Lung (tissue), 12 donors: ENCODE measurements at regions not wholly inside any gene's neighbourhood (a gene's known extent, or its start where the extent isn't known, plus 50 kb on each side); places are given as distances from the start of the nearest gene placed in this dataset. TPM values are rescaled to one million over a fixed set of nuclear protein-coding genes. Genes with fewer than 3 reads are reported as not detected.

ENCODE experiments used
- ATAC-seq: fragments of 200-7000 bp; cut with Tn5 transposase; one replicate; pipeline ENCODE4 v1.9.1; 2020; ENCODE audit warnings: moderate number of reproducible peaks; ENCODE audit not compliant: insufficient read depth, low FRiP score
- DNase-seq, 3 donors: peaks; one replicate each; pipeline ENCODE4 v3.0.0-alpha.2; 2013 to 2017
- H3K27ac ChIP-seq, 2 donors: one replicate each; pipeline ENCODE4 v1.5.1; 2013; ENCODE audit warnings: mild to moderate bottlenecking in 2 of 2, moderate library complexity in 2 of 2, control low read depth in 1 of 2, inconsistent platforms in 1 of 2, low read depth in 1 of 2, low read length in 1 of 2
- H3K27me3 ChIP-seq, 3 donors: one replicate each; pipeline ENCODE4 v1.5.1; 2013; ENCODE audit warnings: low read length in 2 of 3; ENCODE audit not compliant: control insufficient read depth in 3 of 3, insufficient read depth in 3 of 3
- H3K36me3 ChIP-seq, 4 donors: one replicate each; pipeline ENCODE4 v1.5.1; 2013; ENCODE audit warnings: low read length in 4 of 4, mild to moderate bottlenecking in 1 of 4, moderate library complexity in 1 of 4; ENCODE audit not compliant: control insufficient read depth in 4 of 4, insufficient read depth in 4 of 4
- H3K4me1 ChIP-seq, 5 donors: one replicate each; pipeline ENCODE4 v1.5.1; 2013; ENCODE audit warnings: low read length in 5 of 5, mild to moderate bottlenecking in 2 of 5, moderate library complexity in 1 of 5; ENCODE audit not compliant: control insufficient read depth in 5 of 5, insufficient read depth in 5 of 5
- H3K4me3 ChIP-seq: one replicate; pipeline ENCODE4 v1.5.1; 2013; ENCODE audit warnings: mild to moderate bottlenecking, control low read depth, moderate library complexity
- H3K9ac ChIP-seq, 2 donors: one replicate each; pipeline ENCODE4 v1.5.1; 2013; ENCODE audit warnings: low read length in 2 of 2, control low read depth in 1 of 2; ENCODE audit not compliant: insufficient read depth in 1 of 2
- H3K9me3 ChIP-seq, 4 donors: one replicate each; pipeline ENCODE4 v1.5.1; 2013; ENCODE audit warnings: low read length in 3 of 4, mild to moderate bottlenecking in 1 of 4, moderate library complexity in 1 of 4; ENCODE audit not compliant: control insufficient read depth in 4 of 4, insufficient read depth in 3 of 4
- CTCF ChIP-seq: IDR thresholded peaks from 2 replicates; pipeline ENCODE4 v1.5.1; 2012; ENCODE audit warnings: mild to moderate bottlenecking; ENCODE audit errors: control extremely low read depth, extremely low read depth
- WGBS, 2 donors: extraction: QIAGEN DNeasy Blood & Tissue Kit; methylation state at CpG; one replicate each; pipeline ENCODE4 v1.1.7; 2013; 5-methylcytosine and 5-hydroxymethylcytosine counted together
- small RNA-seq: library from RNA; depleted of rRNA; stranded (forward); fragments of <200 nt; gene quantifications from one replicate; pipeline ENCODE3, GENCODE V24; 2014; ENCODE audit warnings: low replicate concordance
- donor health status: control.
- donor health status: control.
- donor health status: Bipolar disorder and iron deficiency.
- donor health status: healthy.
- donor health status: DM: yes; HTN: yes; CAD: no.

- TF ChIP-seq CTCF, result no peak
- H3K4me1 ChIP-seq, result no peaks in the 10 kb centered on the region
- H3K9me3 ChIP-seq, result no peaks in the 10 kb centered on the region
- WGBS, 2 donors, result 77 to 81% methylated on average over 6 of the region's 6 CpGs
- no peak overlapping the region for H3K27ac ChIP-seq
- H3K27me3 ChIP-seq, result no peaks in the 10 kb centered on the region
- no peak for DNase-seq
- H3K9ac ChIP-seq, result no peak overlapping the region
- ATAC-seq, result no peak
- H3K4me3 ChIP-seq, result no peak overlapping the region
- H3K36me3 ChIP-seq, result no peaks in the 10 kb centered on the region
Observed at GRCh38 chr12:67217647-67218046, 51.5 kb upstream of the CAND1 start.

Small RNAs in the stretch of these regions (small RNA-seq; reads per million reads assigned to genes)
- not detected for gene AC073530.2
